ENCODE measurements at regions not wholly inside any gene's neighbourhood (a gene's known extent, or its start where the extent isn't known, plus 50 kb on each side); places are given as distances from the start of the nearest gene placed in this dataset.
A peak's percentile ranks its signal among the peaks of the same experiment; 100 is the strongest.

DNA sequence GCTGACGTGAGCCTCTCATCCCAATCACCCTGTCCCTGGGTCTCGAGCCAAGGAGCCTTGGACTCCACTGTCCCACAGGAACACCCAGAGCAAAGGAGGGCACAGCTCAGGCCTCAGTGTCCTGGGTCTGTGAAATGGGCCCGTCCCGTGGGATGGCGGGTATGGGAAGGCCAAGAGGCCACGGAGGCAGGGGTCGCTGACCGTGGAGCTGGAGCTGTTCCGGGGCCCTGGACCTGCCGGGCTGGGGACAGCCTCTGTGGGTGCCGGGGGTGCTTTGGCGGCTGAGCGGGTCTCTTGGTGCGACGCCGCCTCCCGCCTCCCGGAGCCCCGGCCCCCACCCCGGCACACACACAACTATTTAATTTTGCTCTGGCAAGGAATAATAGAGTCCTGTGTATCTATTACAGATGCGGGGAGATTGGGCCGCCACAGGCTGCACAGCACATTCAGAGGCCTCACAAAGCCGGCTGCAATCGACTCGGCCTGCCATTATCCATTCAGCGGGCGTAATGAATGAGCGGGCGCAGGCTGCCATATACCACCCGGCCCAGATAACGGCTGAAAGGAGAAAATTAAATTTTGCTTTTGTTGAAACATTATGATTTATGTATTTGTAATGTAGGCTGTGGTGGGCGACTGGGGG lies 83.9 kb upstream of the NKX1-1 start:
- Histone ChIP-seq H3K9me3 (no peaks in the 10 kb centered on the region), H3K36me3 (no peaks in the 10 kb centered on the region), H3K27ac (no peak overlapping the region), H3K4me3 (replicated peaks in 1 of 3) (no peak overlapping the region), H3K4me1 (no peaks in the 10 kb centered on the region), H3K27me3 (no peaks in the 10 kb centered on the region)
- WGBS, 2 donors = 88 to 92% methylated on average over 16 to 19 of the region's 32 CpGs
- no peak for DNase-seq
- intact Hi-C loops (cut with DNase I) = no loop called here
- TF ChIP-seq, protein P1, sequence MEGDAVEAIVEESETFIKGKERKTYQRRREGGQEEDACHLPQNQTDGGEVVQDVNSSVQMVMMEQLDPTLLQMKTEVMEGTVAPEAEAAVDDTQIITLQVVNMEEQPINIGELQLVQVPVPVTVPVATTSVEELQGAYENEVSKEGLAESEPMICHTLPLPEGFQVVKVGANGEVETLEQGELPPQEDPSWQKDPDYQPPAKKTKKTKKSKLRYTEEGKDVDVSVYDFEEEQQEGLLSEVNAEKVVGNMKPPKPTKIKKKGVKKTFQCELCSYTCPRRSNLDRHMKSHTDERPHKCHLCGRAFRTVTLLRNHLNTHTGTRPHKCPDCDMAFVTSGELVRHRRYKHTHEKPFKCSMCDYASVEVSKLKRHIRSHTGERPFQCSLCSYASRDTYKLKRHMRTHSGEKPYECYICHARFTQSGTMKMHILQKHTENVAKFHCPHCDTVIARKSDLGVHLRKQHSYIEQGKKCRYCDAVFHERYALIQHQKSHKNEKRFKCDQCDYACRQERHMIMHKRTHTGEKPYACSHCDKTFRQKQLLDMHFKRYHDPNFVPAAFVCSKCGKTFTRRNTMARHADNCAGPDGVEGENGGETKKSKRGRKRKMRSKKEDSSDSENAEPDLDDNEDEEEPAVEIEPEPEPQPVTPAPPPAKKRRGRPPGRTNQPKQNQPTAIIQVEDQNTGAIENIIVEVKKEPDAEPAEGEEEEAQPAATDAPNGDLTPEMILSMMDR (IDR thresholded peaks at IDR 0.05) = no peak
- no peak for TF ChIP-seq POLR2A (IDR thresholded peaks at IDR 0.05)

DNA sequence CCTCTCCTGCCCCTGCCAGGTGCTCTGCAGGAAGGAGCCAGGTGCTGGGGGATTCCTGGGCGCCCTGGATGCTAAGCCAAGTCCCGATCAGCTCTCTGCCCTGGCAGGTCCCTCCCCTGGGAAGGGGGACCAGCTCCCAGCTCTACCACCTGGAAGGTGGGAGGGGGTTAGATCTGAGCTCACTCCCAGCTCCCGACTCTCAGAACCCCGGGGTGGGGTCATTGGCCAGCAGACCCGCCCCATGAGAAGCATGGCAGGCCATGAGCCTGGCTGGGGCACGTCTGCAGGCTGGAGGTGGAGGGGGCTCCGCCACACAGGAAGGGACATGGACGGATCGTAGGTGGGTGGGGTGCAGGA lies 83.4 kb upstream of the NKX1-1 start:
- no peak overlapping the region for H3K4me3 ChIP-seq (replicated peaks in 1 of 3)
- no peak overlapping the region for H3K27ac ChIP-seq
- intact Hi-C loops (cut with DNase I) = no loop called here
- no peaks in the 10 kb centered on the region for H3K4me1 ChIP-seq
- WGBS, 2 donors = 80 to 86% methylated on average over 2 to 7 of the region's 9 CpGs
- H3K27me3 ChIP-seq = no peaks in the 10 kb centered on the region
- TF ChIP-seq, protein P1 (IDR thresholded peaks at IDR 0.05) = no peak
- no peak for TF ChIP-seq POLR2A (IDR thresholded peaks at IDR 0.05)
- no peaks in the 10 kb centered on the region for H3K36me3 ChIP-seq
- DNase-seq = peak in 1 of 2 donors; percentile 0
- no peaks in the 10 kb centered on the region for H3K9me3 ChIP-seq

DNA sequence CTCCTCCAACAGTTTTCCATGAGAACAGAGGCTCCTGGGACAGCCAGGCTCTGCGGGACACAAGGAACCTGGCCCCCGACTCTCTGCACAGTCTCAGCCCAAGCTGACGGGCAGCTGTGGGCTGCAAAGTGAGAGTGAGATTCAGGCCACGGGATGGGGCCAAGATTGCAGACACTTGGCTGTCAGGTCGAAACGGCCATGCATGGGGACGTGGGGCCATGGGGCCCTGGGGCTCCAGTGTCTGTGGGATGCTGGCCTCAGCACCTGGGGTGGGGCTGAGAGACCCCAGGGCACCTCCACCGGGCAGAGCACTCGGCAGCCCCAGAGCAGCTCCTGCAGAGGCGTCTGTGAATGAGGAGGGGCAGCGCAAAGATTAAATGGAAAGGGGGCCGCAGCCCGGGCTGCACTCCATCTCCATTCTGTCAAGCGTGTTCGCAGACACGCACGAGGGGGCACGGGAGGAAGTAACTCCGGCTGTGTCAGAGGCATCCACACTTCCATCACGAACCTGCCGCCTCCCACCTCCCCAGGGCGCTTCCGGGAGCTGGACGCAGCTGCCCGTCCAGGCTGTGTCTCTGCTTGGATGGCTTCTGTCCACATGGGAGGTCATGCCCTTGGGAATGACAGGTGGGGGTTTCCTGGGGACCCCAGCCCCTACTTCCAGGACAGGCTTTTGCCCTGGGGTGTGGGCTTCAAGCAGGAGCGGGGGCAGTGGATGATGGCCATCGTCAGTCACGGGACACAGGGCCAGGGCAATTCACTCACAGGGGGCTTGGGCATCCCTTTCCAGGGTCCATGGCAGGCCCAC lies 82.8 kb upstream of the NKX1-1 start:
- H3K4me3 ChIP-seq (replicated peaks in 1 of 3) = no peak overlapping the region
- intact Hi-C loops (cut with DNase I) = no loop called here
- no peaks in the 10 kb centered on the region for H3K36me3 ChIP-seq
- TF ChIP-seq, protein P1 (IDR thresholded peaks at IDR 0.05) = no peak
- no peaks in the 10 kb centered on the region for H3K4me1 ChIP-seq
- H3K27me3 ChIP-seq = no peaks in the 10 kb centered on the region
- no peak for DNase-seq
- H3K27ac ChIP-seq = no peak overlapping the region
- 63 to 64% methylated on average over 20 to 23 of the region's 28 CpGs for WGBS, 2 donors
- H3K9me3 ChIP-seq = no peaks in the 10 kb centered on the region

DNA sequence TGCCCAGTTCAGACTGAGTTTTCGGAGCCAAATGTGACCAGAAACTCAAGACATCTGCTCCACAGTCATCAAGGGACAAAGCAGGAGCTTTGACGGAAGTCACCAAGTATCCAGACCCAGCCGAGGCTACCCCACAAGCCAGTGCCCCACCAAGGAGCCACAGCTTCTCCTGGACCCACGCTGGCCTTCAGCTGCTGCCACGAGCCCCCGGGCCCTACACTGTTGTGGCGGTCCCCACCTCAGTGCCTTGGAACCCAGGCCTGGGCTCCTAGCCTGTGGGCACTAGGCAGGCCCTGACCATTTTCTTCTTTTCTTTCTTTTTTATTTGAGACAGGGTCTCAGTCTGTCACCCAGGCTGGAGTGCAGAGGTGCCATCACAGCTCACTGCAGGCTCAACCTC lies 82.1 kb upstream of the NKX1-1 start:
- no peak for DNase-seq

DNA sequence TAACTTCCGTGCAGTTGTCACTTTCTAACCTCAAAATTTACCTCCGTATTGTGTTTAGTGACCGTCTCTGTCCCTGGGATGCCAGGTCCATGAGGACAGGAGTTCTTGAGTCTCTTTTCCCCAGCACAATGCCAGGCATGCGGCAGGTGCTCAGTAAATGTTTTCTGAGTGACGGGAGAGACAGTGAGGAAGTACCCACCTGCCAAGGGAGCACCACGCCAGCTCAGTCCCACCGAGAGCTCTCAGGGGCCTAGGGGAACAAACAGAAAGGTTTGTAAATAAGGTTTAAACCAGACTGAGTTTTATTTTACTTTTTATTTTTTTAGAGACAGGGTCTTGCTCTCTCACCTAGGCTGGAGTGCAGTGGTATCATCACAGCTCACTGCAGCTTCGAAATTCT lies 81.5 kb upstream of the NKX1-1 start:
- intact Hi-C loops (cut with DNase I) = no loop called here
- no peaks in the 10 kb centered on the region for H3K4me1 ChIP-seq
- 87 to 90% methylated on average over 8 of the region's 8 CpGs for WGBS, 2 donors
- TF ChIP-seq, protein P1 (IDR thresholded peaks at IDR 0.05) = no peak
- TF ChIP-seq POLR2A (IDR thresholded peaks at IDR 0.05) = no peak
- H3K9me3 ChIP-seq = no peaks in the 10 kb centered on the region
- H3K36me3 ChIP-seq = no peaks in the 10 kb centered on the region
- no peaks in the 10 kb centered on the region for H3K27me3 ChIP-seq
- no peak for DNase-seq
- no peak overlapping the region for H3K4me3 ChIP-seq (replicated peaks in 1 of 3)
- no peak overlapping the region for H3K27ac ChIP-seq

More for the DNA sequence above, 82.1 kb upstream of the NKX1-1 start:
- no peak overlapping the region for H3K27ac ChIP-seq
- no peak overlapping the region for H3K4me3 ChIP-seq (replicated peaks in 1 of 3)
- WGBS, 2 donors = 85 to 88% methylated on average over 5 to 7 of the region's 7 CpGs
- H3K4me1 ChIP-seq = no peaks in the 10 kb centered on the region
- TF ChIP-seq POLR2A (IDR thresholded peaks at IDR 0.05) = no peak
- H3K9me3 ChIP-seq = no peaks in the 10 kb centered on the region
- intact Hi-C loops (cut with DNase I) = no loop called here
- H3K36me3 ChIP-seq = no peaks in the 10 kb centered on the region
- no peaks in the 10 kb centered on the region for H3K27me3 ChIP-seq
